OCI-LY1 (cell line): ENCODE measurements at regions not wholly inside any gene's neighbourhood (a gene's known extent, or its start where the extent isn't known, plus 50 kb on each side); places are given as distances from the start of the nearest gene placed in this dataset.

ENCODE experiments used
- H2AFZ ChIP-seq: fragments of 200-600 bp; sonication (generic), shearing (Covaris generic); 2 replicates; pipeline ENCODE4 v1.6.0; 2014; ENCODE audit warnings: antibody characterized with exemption, mild to moderate bottlenecking, low read length
- H3F3A ChIP-seq: fragments of 200-600 bp; sonication (generic), shearing (Covaris generic); 2 replicates; pipeline ENCODE4 v1.6.0; 2014; ENCODE audit warnings: mild to moderate bottlenecking, antibody characterized with exemption, low read length, moderate library complexity; ENCODE audit not compliant: insufficient read depth
- H3K27ac ChIP-seq: fragments of 200-600 bp; sonication (generic); 2 replicates; pipeline ENCODE4 v1.5.1; 2014; ENCODE audit warnings: low read length, mixed run types, mild to moderate bottlenecking, low read depth; ENCODE audit not compliant: poor library complexity, severe bottlenecking
- H3K27me3 ChIP-seq: fragments of 200-600 bp; sonication (generic); 2 replicates; pipeline ENCODE4 v1.6.0; 2014; ENCODE audit warnings: antibody characterized with exemption, mild to moderate bottlenecking, low read length, moderate library complexity; ENCODE audit not compliant: insufficient read depth
- H3K36me3 ChIP-seq: fragments of 200-600 bp; sonication (generic); 2 replicates; pipeline ENCODE4 v1.6.1; 2014; ENCODE audit warnings: mild to moderate bottlenecking, antibody characterized with exemption, low read length, moderate library complexity, mixed read lengths; ENCODE audit not compliant: insufficient read depth
- H3K4me1 ChIP-seq: fragments of 200-600 bp; sonication (generic); 2 replicates; pipeline ENCODE4 v1.5.1; 2014; ENCODE audit warnings: mild to moderate bottlenecking, low read length, moderate library complexity; ENCODE audit not compliant: insufficient read depth, severe bottlenecking
- H3K4me2 ChIP-seq: fragments of 200-600 bp; sonication (generic), shearing (Covaris generic); 2 replicates; pipeline ENCODE4 v1.6.1; 2014; ENCODE audit warnings: low read length
- H3K4me3 ChIP-seq: fragments of 200-600 bp; sonication (generic); 2 replicates; pipeline ENCODE4 v1.5.1; 2014; ENCODE audit warnings: low read length, low read depth, mild to moderate bottlenecking, mixed read lengths; ENCODE audit not compliant: poor library complexity, severe bottlenecking
- H3K79me2 ChIP-seq: fragments of 200-600 bp; shearing (Covaris generic); 2 replicates; pipeline ENCODE4 v1.6.1; 2016; ENCODE audit warnings: mixed run types, low read length, mixed read lengths; ENCODE audit not compliant: insufficient read depth
- H3K9ac ChIP-seq: fragments of 200-600 bp; sonication (generic), shearing (Covaris generic); 2 replicates; pipeline ENCODE4 v1.6.1; 2014; ENCODE audit warnings: mild to moderate bottlenecking, low read length, mixed read lengths
- H3K9me2 ChIP-seq: fragments of 200-600 bp; sonication (generic), shearing (Covaris generic); 2 replicates; pipeline ENCODE4 v1.6.1; 2014; ENCODE audit warnings: low read depth, mild to moderate bottlenecking, low read length, mixed read lengths
- H3K9me3 ChIP-seq: fragments of 200-600 bp; shearing (Covaris generic); 2 replicates; pipeline ENCODE4 v1.6.1; 2014; ENCODE audit warnings: low read length, mixed read lengths
- H4K20me1 ChIP-seq: fragments of 200-600 bp; sonication (generic), shearing (Covaris generic); 2 replicates; pipeline ENCODE4 v1.6.0; 2016; ENCODE audit warnings: mild to moderate bottlenecking, low read length; ENCODE audit not compliant: insufficient read depth
- EZH2 ChIP-seq: fragments of 200-600 bp; sonication (generic), shearing (Covaris generic); IDR thresholded peaks from 2 replicates; pipeline ENCODE4 v1.8.0; 2017; ENCODE audit warnings: borderline replicate concordance, mixed run types, mild to moderate bottlenecking, antibody characterized with exemption, low read length, moderate library complexity, mixed read lengths
- TF ChIP-seq, protein P1 (sequence below): fragments of 200-600 bp; sonication (generic), shearing (Covaris generic); IDR thresholded peaks from 2 replicates; pipeline ENCODE4 v1.5.1; 2017; ENCODE audit warnings: mild to moderate bottlenecking, antibody characterized with exemption, low read length, moderate library complexity, mixed read lengths

DNA sequence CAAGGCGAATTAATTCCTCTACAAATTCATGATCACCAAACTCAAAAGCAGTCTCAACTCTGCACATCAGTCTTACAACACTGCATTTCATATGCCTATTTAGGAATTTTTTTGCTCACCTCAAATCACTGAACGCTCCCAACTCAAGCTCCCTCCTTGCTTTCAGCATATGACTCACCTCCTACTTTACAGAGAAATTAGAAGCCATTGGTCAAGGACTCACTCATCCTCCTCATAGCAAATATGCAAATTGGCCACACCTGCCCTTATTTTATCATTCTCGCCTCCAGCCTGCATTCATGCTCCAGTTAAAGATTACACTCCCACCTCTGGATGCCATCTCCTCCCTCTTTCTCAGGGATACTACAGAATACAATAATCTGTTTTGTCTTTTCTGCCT, 148.8 kb downstream of the MBD2 start:
- no peaks in the 10 kb centered on the region for H3K9me3 ChIP-seq
- no peak overlapping the region for H3K9ac ChIP-seq
- no peak overlapping the region for H3K27ac ChIP-seq
- H3F3A ChIP-seq: no peaks in the 10 kb centered on the region
- H3K9me2 ChIP-seq: no peaks in the 10 kb centered on the region
- no peak overlapping the region for H3K4me3 ChIP-seq
- no peaks in the 10 kb centered on the region for H3K79me2 ChIP-seq
- H3K4me1 ChIP-seq: no peaks in the 10 kb centered on the region
- no peak overlapping the region for H3K4me2 ChIP-seq
- H2AFZ ChIP-seq: no peak overlapping the region
- no peak for TF ChIP-seq EZH2
- TF ChIP-seq, protein P1, sequence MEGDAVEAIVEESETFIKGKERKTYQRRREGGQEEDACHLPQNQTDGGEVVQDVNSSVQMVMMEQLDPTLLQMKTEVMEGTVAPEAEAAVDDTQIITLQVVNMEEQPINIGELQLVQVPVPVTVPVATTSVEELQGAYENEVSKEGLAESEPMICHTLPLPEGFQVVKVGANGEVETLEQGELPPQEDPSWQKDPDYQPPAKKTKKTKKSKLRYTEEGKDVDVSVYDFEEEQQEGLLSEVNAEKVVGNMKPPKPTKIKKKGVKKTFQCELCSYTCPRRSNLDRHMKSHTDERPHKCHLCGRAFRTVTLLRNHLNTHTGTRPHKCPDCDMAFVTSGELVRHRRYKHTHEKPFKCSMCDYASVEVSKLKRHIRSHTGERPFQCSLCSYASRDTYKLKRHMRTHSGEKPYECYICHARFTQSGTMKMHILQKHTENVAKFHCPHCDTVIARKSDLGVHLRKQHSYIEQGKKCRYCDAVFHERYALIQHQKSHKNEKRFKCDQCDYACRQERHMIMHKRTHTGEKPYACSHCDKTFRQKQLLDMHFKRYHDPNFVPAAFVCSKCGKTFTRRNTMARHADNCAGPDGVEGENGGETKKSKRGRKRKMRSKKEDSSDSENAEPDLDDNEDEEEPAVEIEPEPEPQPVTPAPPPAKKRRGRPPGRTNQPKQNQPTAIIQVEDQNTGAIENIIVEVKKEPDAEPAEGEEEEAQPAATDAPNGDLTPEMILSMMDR: no peak
- no peaks in the 10 kb centered on the region for H4K20me1 ChIP-seq
- no peaks in the 10 kb centered on the region for H3K27me3 ChIP-seq
- no peaks in the 10 kb centered on the region for H3K36me3 ChIP-seq

GRCh38 chr18:54069729-54070128, 154.7 kb downstream of the MBD2 start:
- no peak overlapping the region for H3K27ac ChIP-seq
- H3K9me3 ChIP-seq: no peaks in the 10 kb centered on the region
- no peak overlapping the region for H3K4me3 ChIP-seq
- no peaks in the 10 kb centered on the region for H3K9me2 ChIP-seq
- no peaks in the 10 kb centered on the region for H3K36me3 ChIP-seq
- H3K9ac ChIP-seq: no peak overlapping the region
- H3K27me3 ChIP-seq: no peaks in the 10 kb centered on the region
- no peaks in the 10 kb centered on the region for H4K20me1 ChIP-seq
- TF ChIP-seq, protein P1: no peak
- no peak for TF ChIP-seq EZH2
- no peaks in the 10 kb centered on the region for H3K79me2 ChIP-seq
- no peak overlapping the region for H3K4me2 ChIP-seq
- no peak overlapping the region for H2AFZ ChIP-seq
- H3K4me1 ChIP-seq: no peaks in the 10 kb centered on the region
- H3F3A ChIP-seq: no peaks in the 10 kb centered on the region

- Histone ChIP-seq H3K4me3 (no peak overlapping the region), H3K9me2 (no peaks in the 10 kb centered on the region), H3F3A (no peaks in the 10 kb centered on the region), H3K36me3 (no peaks in the 10 kb centered on the region), H3K27me3 (no peaks in the 10 kb centered on the region), H3K9ac (no peak overlapping the region), H2AFZ (no peak overlapping the region), H3K9me3 (no peaks in the 10 kb centered on the region), H3K4me2 (no peak overlapping the region), H3K4me1 (no peaks in the 10 kb centered on the region), H4K20me1 (no peaks in the 10 kb centered on the region), H3K27ac (no peak overlapping the region), H3K79me2 (no peaks in the 10 kb centered on the region)
- no peak for TF ChIP-seq EZH2
- TF ChIP-seq, protein P1: no peak
Measured at GRCh38 chr18:54060343-54061005, 164.0 kb downstream of the MBD2 start.
